ENCODE measurements at regions not wholly inside any gene's neighbourhood (a gene's known extent, or its start where the extent isn't known, plus 50 kb on each side); places are given as distances from the start of the nearest gene placed in this dataset.

GRCh38 chr10:54947605-54948004 is 146.6 kb upstream of the PCDH15 start:
- H3K36me3 ChIP-seq, result no peaks in the 10 kb centered on the region
- TF ChIP-seq CTCF (IDR thresholded peaks at IDR 0.05; ENCODE audit: low read depth, low read length), result no peak
- H3K4me1 ChIP-seq (ENCODE audit: low read depth), result no peaks in the 10 kb centered on the region
- no peak for DNase-seq (ENCODE audit: low read depth in 1 of 2, low spot score in 1 of 2)
- no peak overlapping the region for H3K27ac ChIP-seq
- no peak overlapping the region for H3K4me3 ChIP-seq
- no peaks in the 10 kb centered on the region for H3K27me3 ChIP-seq
- H3K9me3 ChIP-seq (ENCODE audit: low read depth), result no peaks in the 10 kb centered on the region

- no peaks in the 10 kb centered on the region for H3K27me3 ChIP-seq
- DNase-seq (ENCODE audit: low read depth in 1 of 2, low spot score in 1 of 2), result no peak
- H3K4me3 ChIP-seq, result no peak overlapping the region
- H3K4me1 ChIP-seq (ENCODE audit: low read depth), result no peaks in the 10 kb centered on the region
- H3K9me3 ChIP-seq (ENCODE audit: low read depth), result no peaks in the 10 kb centered on the region
- no peaks in the 10 kb centered on the region for H3K36me3 ChIP-seq
- TF ChIP-seq CTCF (IDR thresholded peaks at IDR 0.05; ENCODE audit: low read depth, low read length), result no peak
- H3K27ac ChIP-seq, result no peak overlapping the region
Measured at GRCh38 chr10:54940418-54940817, 139.4 kb upstream of the PCDH15 start.

GRCh38 chr10:54914049-54914448 is 113.0 kb upstream of the PCDH15 start:
- H3K4me3 ChIP-seq, result no peak overlapping the region
- no peaks in the 10 kb centered on the region for H3K4me1 ChIP-seq (ENCODE audit: low read depth)
- H3K36me3 ChIP-seq, result no peaks in the 10 kb centered on the region
- no peaks in the 10 kb centered on the region for H3K27me3 ChIP-seq
- TF ChIP-seq CTCF (IDR thresholded peaks at IDR 0.05; ENCODE audit: low read depth, low read length), result no peak
- H3K27ac ChIP-seq, result no peak overlapping the region
- H3K9me3 ChIP-seq (ENCODE audit: low read depth), result no peaks in the 10 kb centered on the region
- DNase-seq (ENCODE audit: low read depth in 1 of 2, low spot score in 1 of 2), result no peak

- no peaks in the 10 kb centered on the region for H3K27me3 ChIP-seq
- no peak for DNase-seq (ENCODE audit: low read depth in 1 of 2, low spot score in 1 of 2)
Measured at GRCh38 chr10:54909165-54909564, 108.1 kb upstream of the PCDH15 start.

GRCh38 chr10:54908019-54908418 is 107.0 kb upstream of the PCDH15 start:
- no peaks in the 10 kb centered on the region for H3K36me3 ChIP-seq
- H3K4me3 ChIP-seq, result no peak overlapping the region
- no peaks in the 10 kb centered on the region for H3K4me1 ChIP-seq (ENCODE audit: low read depth)
- no peak overlapping the region for H3K27ac ChIP-seq
- TF ChIP-seq CTCF (IDR thresholded peaks at IDR 0.05; ENCODE audit: low read depth, low read length), result no peak
- no peaks in the 10 kb centered on the region for H3K9me3 ChIP-seq (ENCODE audit: low read depth)
- DNase-seq (ENCODE audit: low read depth in 1 of 2, low spot score in 1 of 2), result no peak
- H3K27me3 ChIP-seq, result no peaks in the 10 kb centered on the region

More at GRCh38 chr10:54909165-54909564, 108.1 kb upstream of the PCDH15 start:
- no peak for TF ChIP-seq CTCF (IDR thresholded peaks at IDR 0.05; ENCODE audit: low read depth, low read length)
- Histone ChIP-seq H3K27ac (no peak overlapping the region), H3K4me1 (ENCODE audit: low read depth) (no peaks in the 10 kb centered on the region), H3K4me3 (no peak overlapping the region), H3K36me3 (no peaks in the 10 kb centered on the region), H3K9me3 (ENCODE audit: low read depth) (no peaks in the 10 kb centered on the region)

GRCh38 chr10:54906940-54907339 is 105.9 kb upstream of the PCDH15 start:
- no peak for DNase-seq (ENCODE audit: low read depth in 1 of 2, low spot score in 1 of 2)
- no peak overlapping the region for H3K27ac ChIP-seq
- H3K36me3 ChIP-seq, result no peaks in the 10 kb centered on the region
- H3K27me3 ChIP-seq, result no peaks in the 10 kb centered on the region
- TF ChIP-seq CTCF (IDR thresholded peaks at IDR 0.05; ENCODE audit: low read depth, low read length), result no peak
- H3K9me3 ChIP-seq (ENCODE audit: low read depth), result no peaks in the 10 kb centered on the region
- no peaks in the 10 kb centered on the region for H3K4me1 ChIP-seq (ENCODE audit: low read depth)
- no peak overlapping the region for H3K4me3 ChIP-seq
